ENCODE measurements at regions not wholly inside any gene's neighbourhood (a gene's known extent, or its start where the extent isn't known, plus 50 kb on each side); places are given as distances from the start of the nearest gene placed in this dataset.
"Not testable (repeated sequence)": the region's sequence is repeated elsewhere in the genome, so short reads cannot be mapped to it uniquely, and the experiment has no call there.

DNA sequence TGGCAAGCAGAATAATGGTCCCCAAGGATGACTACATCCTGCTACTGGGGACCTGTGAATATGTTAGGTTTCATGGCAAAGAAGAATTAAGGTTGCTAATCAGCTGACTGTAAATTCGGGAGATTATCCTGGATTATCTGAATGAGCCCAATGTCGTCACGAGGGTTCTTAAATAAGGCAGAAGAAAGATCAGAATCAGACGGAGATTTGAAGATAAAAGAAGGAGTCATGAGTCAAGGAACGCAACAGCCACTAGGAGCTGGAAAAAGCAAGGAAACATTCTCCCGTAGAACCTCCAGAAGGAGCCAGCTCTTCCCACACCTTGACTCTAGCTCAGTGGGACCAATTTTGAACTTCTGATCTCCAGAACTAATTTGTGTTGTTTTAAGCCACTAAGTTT lies 82.9 kb upstream of the APBB1IP start:
- no peak for DNase-seq (ENCODE audit: low read depth)

DNA sequence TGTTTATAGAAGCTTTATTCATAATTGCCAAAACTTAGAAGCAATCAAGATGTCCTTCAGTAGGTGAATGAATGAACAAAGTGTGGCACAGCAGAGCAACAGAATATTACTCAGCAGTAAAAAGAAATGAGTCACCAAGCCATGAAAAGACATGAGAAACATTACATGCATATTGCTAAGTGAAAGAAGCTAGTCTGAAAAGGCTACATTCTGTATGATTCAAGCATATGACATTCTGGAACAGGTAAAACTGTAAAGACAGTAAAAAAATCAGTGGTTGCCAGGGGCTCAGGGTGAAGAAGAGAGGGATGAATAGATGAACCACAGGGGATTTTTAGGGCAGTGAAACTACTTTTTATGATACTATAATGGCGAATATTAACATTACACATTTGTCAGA lies 80.9 kb upstream of the APBB1IP start:
- DNase-seq (ENCODE audit: low read depth), result no peak

- no peak for DNase-seq (ENCODE audit: low read depth)
These were observed 80.1 kb upstream of the APBB1IP start for GRCh38 chr10:26358071-26358470.

DNA sequence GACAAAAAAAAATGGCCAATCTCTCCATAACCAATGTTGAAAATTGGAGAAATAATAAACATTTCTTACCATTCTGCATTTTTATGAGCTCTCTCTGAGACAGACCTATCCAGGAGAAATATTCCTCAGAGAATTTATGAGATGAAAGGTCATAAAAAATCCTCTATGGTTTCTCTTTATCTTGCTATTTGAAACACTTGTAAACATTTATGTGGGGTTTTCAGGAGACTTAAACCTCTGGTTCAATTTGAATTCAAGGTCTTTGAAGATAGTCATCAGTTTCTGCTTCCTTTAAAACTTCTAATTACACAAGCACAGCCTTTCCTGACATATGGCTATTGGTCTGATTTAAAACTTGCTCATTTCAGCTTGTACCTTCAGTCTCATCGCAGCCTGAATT lies 78.5 kb upstream of the APBB1IP start:
- peak; percentile 10 for DNase-seq (ENCODE audit: low read depth)

- no peak for DNase-seq (ENCODE audit: low read depth)
These were observed 76.8 kb upstream of the APBB1IP start for GRCh38 chr10:26361351-26361750.

- no peak for DNase-seq (ENCODE audit: low read depth)
These were observed 76.2 kb upstream of the APBB1IP start for GRCh38 chr10:26361971-26362370.

GRCh38 chr10:26365681-26366358 lies 72.3 kb upstream of the APBB1IP start:
- peak; percentile 17 for DNase-seq (ENCODE audit: low read depth)

GRCh38 chr10:26367035-26367434 lies 71.1 kb upstream of the APBB1IP start:
- DNase-seq (ENCODE audit: low read depth), result not testable (repeated sequence)

DNA sequence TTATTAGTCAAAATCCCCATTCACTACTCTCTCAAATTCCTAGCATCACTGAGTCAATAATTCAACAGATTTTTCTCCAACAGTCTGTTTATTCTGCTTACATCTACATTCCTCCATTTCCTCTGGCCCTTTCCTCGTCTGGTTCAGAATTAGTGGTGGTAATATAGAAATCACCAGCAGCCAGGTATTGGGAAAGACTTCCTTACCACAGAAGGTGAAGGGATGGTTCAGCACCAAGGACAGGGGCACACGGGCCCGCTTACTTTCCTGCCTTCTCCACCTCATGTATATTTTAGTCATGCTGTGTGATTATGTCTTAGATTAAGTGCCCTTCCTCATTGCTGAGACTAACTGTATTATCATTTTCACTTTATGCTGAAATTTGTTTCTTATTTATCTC lies 70.4 kb upstream of the APBB1IP start:
- DNase-seq (ENCODE audit: low read depth), result peak; percentile 24

GRCh38 chr10:26368463-26368862 lies 69.7 kb upstream of the APBB1IP start:
- no peak for DNase-seq (ENCODE audit: low read depth)

- DNase-seq (ENCODE audit: low read depth), result no peak
These were observed 65.4 kb upstream of the APBB1IP start for GRCh38 chr10:26372513-26373354.

DNA sequence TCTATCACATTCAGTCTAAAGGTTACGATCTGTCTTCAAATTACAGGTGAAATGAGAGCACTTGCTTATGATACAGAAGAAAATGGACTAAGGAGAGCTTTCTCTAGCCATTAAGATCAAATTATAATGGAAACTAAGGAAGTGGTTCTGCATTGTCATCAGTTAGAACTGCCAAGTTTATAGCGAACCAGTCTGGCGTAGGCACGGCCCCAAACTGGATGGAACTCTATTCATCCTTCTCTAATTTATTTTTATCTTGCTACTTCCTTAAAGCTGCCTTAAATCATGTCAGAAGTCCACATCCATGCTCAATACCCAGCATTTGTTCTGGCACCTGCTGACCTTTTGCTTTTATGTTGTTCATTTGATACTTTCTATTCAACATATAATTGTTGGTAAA lies 63.7 kb upstream of the APBB1IP start:
- no peak for DNase-seq (ENCODE audit: low read depth)

DNA sequence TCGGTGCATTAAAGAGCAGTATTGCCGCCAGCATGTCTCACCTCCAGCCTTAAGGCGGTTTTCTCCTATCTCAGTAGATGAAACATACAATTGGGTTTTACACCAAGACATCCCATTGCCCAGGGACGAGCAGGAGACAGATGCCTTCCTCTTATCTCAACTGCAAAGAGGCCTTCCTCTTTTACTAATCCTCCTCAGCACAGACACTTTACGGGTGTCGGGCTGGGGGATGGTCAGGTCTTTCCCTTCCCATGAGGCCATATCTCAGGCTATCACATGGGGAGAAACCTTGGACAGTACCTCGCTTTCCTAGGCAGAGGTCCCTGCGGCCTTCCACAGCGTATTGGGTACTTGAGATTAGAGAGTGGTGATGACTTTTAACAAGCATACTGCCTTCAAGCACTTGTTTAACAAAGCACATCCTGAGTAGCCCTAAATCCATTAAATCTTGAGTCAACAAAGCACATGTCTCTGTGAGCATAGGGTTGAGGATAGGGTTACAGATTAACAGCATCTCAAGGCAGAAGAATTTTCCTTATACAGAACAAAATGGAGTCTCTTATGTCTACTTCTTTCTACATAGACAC lies 60.8 kb upstream of the APBB1IP start:
- not testable (repeated sequence) for DNase-seq (ENCODE audit: low read depth)

- DNase-seq (ENCODE audit: low read depth), result no peak
These were observed 59.3 kb upstream of the APBB1IP start for GRCh38 chr10:26378861-26379294.

- DNase-seq (ENCODE audit: low read depth), result peak; percentile 2
These were observed 57.3 kb upstream of the APBB1IP start for GRCh38 chr10:26380815-26381214.

- DNase-seq (ENCODE audit: low read depth), result no peak
These were observed 56.2 kb upstream of the APBB1IP start for GRCh38 chr10:26381986-26382385.

DNA sequence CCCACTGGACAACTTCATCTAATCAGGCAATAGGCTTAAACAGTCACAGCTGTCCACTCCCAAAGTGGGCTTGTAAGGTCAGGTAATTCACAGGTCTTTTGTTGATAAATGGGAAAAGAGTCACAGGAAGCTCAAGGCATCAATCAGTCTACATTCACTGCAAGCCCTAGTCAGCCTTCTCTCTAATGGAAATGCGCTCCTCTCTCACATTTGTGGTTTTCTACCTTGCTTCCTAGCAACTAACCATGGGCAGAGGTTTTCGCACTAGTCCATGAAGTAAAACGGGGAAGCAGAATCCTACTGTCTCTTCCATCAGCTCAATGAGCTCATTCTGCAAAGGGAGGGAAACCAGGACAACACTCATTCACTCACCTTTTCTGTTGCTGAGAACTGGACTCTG lies 53.5 kb upstream of the APBB1IP start:
- peak; percentile 3 for DNase-seq (ENCODE audit: low read depth)

DNA sequence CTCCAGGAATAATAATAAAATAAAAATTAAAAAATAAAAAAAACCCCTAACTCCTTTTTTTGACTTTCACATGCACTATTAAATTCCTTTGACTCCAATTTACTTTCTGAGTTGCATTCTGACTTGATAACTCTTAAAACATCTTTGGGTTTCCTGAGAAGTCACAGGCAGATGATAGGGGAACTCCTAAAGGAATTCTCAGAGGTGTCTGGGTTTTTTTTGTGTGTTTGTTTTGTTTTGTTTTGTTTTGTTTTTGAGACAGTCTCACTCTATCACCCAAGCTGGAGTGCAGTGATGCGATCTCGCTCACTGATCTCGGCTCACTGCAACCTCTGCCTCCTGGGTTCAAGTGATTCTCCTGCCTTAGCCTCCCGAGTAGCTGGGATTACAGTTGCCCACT lies 52.7 kb upstream of the APBB1IP start:
- no peak for DNase-seq (ENCODE audit: low read depth)

DNA sequence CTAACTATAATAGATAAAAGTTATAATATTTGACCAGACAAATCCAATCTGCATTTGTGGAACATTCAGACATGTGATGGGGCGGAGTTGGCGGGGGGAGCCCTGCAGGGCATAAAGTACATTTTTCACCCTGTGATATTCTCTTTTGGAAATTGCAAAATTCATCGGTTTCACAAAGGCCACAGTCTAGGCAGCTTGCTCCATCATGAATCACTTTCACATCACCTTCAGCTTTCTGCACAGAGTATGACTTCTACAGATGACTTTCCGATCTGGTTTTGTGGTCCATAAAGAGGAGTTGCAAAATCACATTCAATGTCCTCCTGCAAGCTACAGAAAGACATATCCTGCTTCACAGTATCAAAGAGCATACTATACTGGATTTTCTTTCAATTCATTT lies 51.4 kb upstream of the APBB1IP start:
- no peak for DNase-seq (ENCODE audit: low read depth)

Measured in M059J (cell line).